Gastrocnemius medialis (tissue), 4 donors: ENCODE measurements at regions not wholly inside any gene's neighbourhood (a gene's known extent, or its start where the extent isn't known, plus 50 kb on each side); places are given as distances from the start of the nearest gene placed in this dataset.
A peak's percentile ranks its signal among the peaks of the same experiment; 100 is the strongest.

Experiments
- ATAC-seq, 2 donors: fragments of 150-250 bp; one replicate each; pipeline ENCODE4 v1.9.1; 2016
- DNase-seq, 2 donors: peaks; one replicate each; pipeline ENCODE4 v3.0.0-alpha.2; 2019
- H3K27ac ChIP-seq, 4 donors: fragments of 200-600 bp; sonication (generic); 1 replicate in 1 of 4; 2 replicates in 3 of 4; pipeline ENCODE4 v1.5.1; 2016 to 2018; ENCODE audit warnings: mild to moderate bottlenecking in 2 of 4, moderate library complexity in 1 of 4
- H3K27me3 ChIP-seq, 3 donors: fragments of 200-600 bp; sonication (generic) in 2 of 3; 1 replicate in 1 of 3; 2 replicates in 2 of 3; pipeline versions ENCODE4 v1.5.1 to v1.6.0; 2016 to 2019; ENCODE audit warnings: mild to moderate bottlenecking in 1 of 3, moderate library complexity in 1 of 3
- H3K36me3 ChIP-seq, 2 donors: fragments of 200-600 bp; sonication (generic) in 1 of 2; one replicate each; pipeline ENCODE4 v1.5.1; 2017 to 2018
- H3K4me1 ChIP-seq, 2 donors: fragments of 200-600 bp; sonication (generic) in 1 of 2; one replicate each; pipeline ENCODE4 v1.5.1; 2016 to 2017; ENCODE audit warnings: mild to moderate bottlenecking in 2 of 2
- H3K4me3 ChIP-seq, 4 donors: fragments of 200-600 bp; sonication (generic) in 3 of 4; 1 replicate in 1 of 4; 2 replicates in 3 of 4; pipeline ENCODE4 v1.5.1; 2016 to 2019; ENCODE audit warnings: mild to moderate bottlenecking in 2 of 4
- H3K9me3 ChIP-seq, 3 donors: fragments of 200-600 bp; sonication (generic) in 2 of 3; 1 replicate in 1 of 3; 2 replicates in 2 of 3; pipeline ENCODE4 v1.5.1; 2016 to 2019
- POLR2A ChIP-seq, 2 donors: fragments of 450-650 bp; IDR thresholded peaks; one replicate each; pipeline ENCODE4 v1.6.1; 2017; ENCODE audit warnings: antibody characterized with exemption in 2 of 2, mild to moderate bottlenecking in 2 of 2, moderate library complexity in 2 of 2
- in situ Hi-C, 4 donors: fragments of 200-750 bp; cut with MboI; loops; one replicate each; pipeline versions ENCODE4 v1.15.0 to v1.8.0; 2017; ENCODE audit warnings: low sequenced_read_pairs in 4 of 4
- intact Hi-C: fragments of 100-400 bp; cut with DNase I; formaldehyde crosslinking; loops from one replicate; pipeline ENCODE4 v1.15.1; 2023; ENCODE audit warnings: low total_unique reads
- TF ChIP-seq, protein P1 (sequence below), 5 experiments: fragments of 450-650 bp in 3 of 5; fragments of 200-600 bp in 2 of 5; sonication (generic) in 2 of 5; IDR thresholded peaks in 4 of 5; conservative IDR thresholded peaks in 1 of 5; 1 replicate in 4 of 5; 2 replicates in 1 of 5; pipeline ENCODE4 v1.5.1; 2016 to 2019; ENCODE audit warnings: antibody characterized with exemption in 5 of 5, mild to moderate bottlenecking in 3 of 5, moderate library complexity in 3 of 5

DNA sequence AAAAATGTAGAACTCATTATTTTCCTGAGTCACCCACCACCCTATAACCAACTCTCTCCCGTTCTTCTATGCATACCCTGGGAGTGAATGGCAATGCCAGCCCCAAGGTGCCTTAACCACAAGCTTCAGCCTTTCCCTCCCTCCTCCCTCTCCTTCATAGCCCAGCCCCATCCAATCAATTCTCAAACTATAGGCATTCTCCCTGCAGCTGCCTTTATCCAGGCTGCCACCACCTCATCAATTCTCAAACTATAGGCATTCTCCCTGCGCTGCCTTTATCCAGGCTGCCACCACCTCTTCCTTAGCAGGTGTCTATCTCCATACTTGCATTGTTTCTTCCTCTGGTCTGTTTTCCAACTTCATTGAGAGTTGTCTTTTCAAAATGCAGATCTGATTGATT lies 77.1 kb downstream of the PLEKHG1 start:
- TF ChIP-seq POLR2A (IDR thresholded peaks at IDR 0.05): no peak
- TF ChIP-seq, protein P1, sequence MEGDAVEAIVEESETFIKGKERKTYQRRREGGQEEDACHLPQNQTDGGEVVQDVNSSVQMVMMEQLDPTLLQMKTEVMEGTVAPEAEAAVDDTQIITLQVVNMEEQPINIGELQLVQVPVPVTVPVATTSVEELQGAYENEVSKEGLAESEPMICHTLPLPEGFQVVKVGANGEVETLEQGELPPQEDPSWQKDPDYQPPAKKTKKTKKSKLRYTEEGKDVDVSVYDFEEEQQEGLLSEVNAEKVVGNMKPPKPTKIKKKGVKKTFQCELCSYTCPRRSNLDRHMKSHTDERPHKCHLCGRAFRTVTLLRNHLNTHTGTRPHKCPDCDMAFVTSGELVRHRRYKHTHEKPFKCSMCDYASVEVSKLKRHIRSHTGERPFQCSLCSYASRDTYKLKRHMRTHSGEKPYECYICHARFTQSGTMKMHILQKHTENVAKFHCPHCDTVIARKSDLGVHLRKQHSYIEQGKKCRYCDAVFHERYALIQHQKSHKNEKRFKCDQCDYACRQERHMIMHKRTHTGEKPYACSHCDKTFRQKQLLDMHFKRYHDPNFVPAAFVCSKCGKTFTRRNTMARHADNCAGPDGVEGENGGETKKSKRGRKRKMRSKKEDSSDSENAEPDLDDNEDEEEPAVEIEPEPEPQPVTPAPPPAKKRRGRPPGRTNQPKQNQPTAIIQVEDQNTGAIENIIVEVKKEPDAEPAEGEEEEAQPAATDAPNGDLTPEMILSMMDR (IDR thresholded peaks at IDR 0.05 in 4 of 5, conservative IDR thresholded peaks at IDR 0.05 in 1 of 5): no peak
- H3K9me3 ChIP-seq: no peaks in the 10 kb centered on the region
- H3K36me3 ChIP-seq: no peaks in the 10 kb centered on the region
- H3K4me3 ChIP-seq: no peak overlapping the region
- peaks cover 0 to 3% of the 10 kb centered on the region in 2 donors for H3K4me1 ChIP-seq
- H3K27ac ChIP-seq: no peak overlapping the region
- H3K27me3 ChIP-seq: no peaks in the 10 kb centered on the region
- in situ Hi-C loops (no loop called here), intact Hi-C loops (no loop called here)
- DNase-seq (no peak), ATAC-seq (no peak)

DNA sequence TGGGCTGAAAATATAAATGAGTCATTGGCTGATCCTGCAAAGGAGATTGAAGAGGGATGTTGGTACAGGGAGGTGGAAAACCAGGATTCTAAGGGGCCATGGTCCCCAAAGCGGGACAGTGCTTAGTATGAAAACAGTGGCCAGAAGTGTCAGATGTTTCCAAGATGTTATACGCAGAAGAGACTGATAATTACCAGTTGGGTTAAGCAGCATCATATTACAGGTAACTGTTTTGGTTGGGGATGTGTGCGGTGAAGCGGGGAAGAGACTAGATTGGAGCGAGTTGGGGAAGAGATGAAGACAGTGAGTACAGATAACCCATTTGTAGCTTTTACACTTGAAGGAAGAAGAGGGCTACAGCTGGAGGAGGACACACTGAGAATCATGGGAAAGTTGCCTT lies 80.8 kb downstream of the PLEKHG1 start:
- Histone ChIP-seq H3K27ac (peak overlapping the region in 1 of 4 donors; percentile 14), H3K4me3 (no peak overlapping the region), H3K4me1 (no peaks in the 10 kb centered on the region), H3K9me3 (no peaks in the 10 kb centered on the region), H3K36me3 (no peaks in the 10 kb centered on the region), H3K27me3 (no peaks in the 10 kb centered on the region)
- DNase-seq (no peak), ATAC-seq (no peak)
- no peak for TF ChIP-seq POLR2A (IDR thresholded peaks at IDR 0.05)
- TF ChIP-seq, protein P1 (IDR thresholded peaks at IDR 0.05 in 4 of 5, conservative IDR thresholded peaks at IDR 0.05 in 1 of 5): no peak
- in situ Hi-C loops: no loop called here
- intact Hi-C loops: loop anchor here (10.0 kb wide), 1 partner anchor 266 kb away; no protein-coding TSS in a partner anchor

GRCh38 chr6:150681578-150682395 lies 82.1 kb downstream of the PLEKHG1 start:
- DNase-seq: no peak
- Histone ChIP-seq H3K36me3 (no peaks in the 10 kb centered on the region), H3K9me3 (no peaks in the 10 kb centered on the region), H3K4me1 (no peaks in the 10 kb centered on the region), H3K4me3 (no peak overlapping the region), H3K27ac (peak overlapping the region; percentile 47 to 76 (median 72)), H3K27me3 (no peaks in the 10 kb centered on the region)
- no peak for ATAC-seq
- in situ Hi-C loops: no loop called here
- intact Hi-C loops: loop anchor here (10.0 kb wide), 1 partner anchor 267 kb away; no protein-coding TSS in a partner anchor
- no peak for TF ChIP-seq POLR2A (IDR thresholded peaks at IDR 0.05)
- TF ChIP-seq, protein P1 (IDR thresholded peaks at IDR 0.05 in 4 of 5, conservative IDR thresholded peaks at IDR 0.05 in 1 of 5): no peak

DNA sequence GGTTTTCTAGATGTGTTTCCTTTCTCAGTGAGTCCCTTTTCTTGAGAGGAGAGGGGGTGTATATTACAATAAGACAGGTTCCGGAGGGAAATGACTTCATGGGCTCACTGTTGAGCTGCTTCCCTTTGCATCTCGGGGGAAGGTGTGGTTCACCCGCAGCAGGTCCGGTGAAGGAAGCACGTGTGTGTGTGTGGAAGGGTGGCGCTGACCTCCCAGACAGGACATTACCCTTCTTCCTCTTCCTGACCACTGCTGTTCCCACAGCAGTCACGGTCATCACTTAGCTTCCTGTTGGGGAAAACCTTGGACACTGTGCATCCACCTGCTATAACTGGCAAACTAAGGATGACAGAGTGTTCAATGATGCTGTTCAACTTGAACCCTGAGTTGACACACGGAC lies 83.6 kb downstream of the PLEKHG1 start:
- intact Hi-C loops (loop anchor here (10.0 kb wide), 1 partner anchor 269 kb away; no protein-coding TSS in a partner anchor), in situ Hi-C loops (no loop called here)
- Histone ChIP-seq H3K36me3 (no peaks in the 10 kb centered on the region), H3K4me3 (peak overlapping the region; percentile 26 to 53 (median 36)), H3K9me3 (no peaks in the 10 kb centered on the region), H3K4me1 (peaks cover 0 to 7% of the 10 kb centered on the region in 2 donors), H3K27ac (peak overlapping the region; percentile 71 to 79 (median 74)), H3K27me3 (no peaks in the 10 kb centered on the region)
- DNase-seq (peak in 1 of 2 donors; percentile 24), ATAC-seq (peak; percentile 63 to 64)
- TF ChIP-seq POLR2A (IDR thresholded peaks at IDR 0.05): peak in 1 of 2 donors; percentile 50
- TF ChIP-seq, protein P1 (IDR thresholded peaks at IDR 0.05 in 4 of 5, conservative IDR thresholded peaks at IDR 0.05 in 1 of 5): no peak
